ENCODE measurements at regions not wholly inside any gene's neighbourhood (a gene's known extent, or its start where the extent isn't known, plus 50 kb on each side); places are given as distances from the start of the nearest gene placed in this dataset.
"Not testable (repeated sequence)": the region's sequence is repeated elsewhere in the genome, so short reads cannot be mapped to it uniquely, and the experiment has no call there.

GRCh38 chr22:48784701-48785503, 1042.8 kb downstream of the BRD1 start:
- DNase-seq = no peak

GRCh38 chr22:48783821-48784266, 1043.8 kb downstream of the BRD1 start:
- DNase-seq = no peak

- no peak for DNase-seq
Measured at GRCh38 chr22:48782811-48783511, 1044.7 kb downstream of the BRD1 start.

GRCh38 chr22:48782326-48782725, 1045.3 kb downstream of the BRD1 start:
- DNase-seq = no peak

GRCh38 chr22:48781868-48782267, 1045.8 kb downstream of the BRD1 start:
- no peak for DNase-seq

- DNase-seq = no peak
Measured at GRCh38 chr22:48781391-48781790, 1046.3 kb downstream of the BRD1 start.

GRCh38 chr22:48780597-48781277, 1046.9 kb downstream of the BRD1 start:
- DNase-seq = no peak

- no peak for DNase-seq
Measured at GRCh38 chr22:48779661-48780596, 1047.7 kb downstream of the BRD1 start.

GRCh38 chr22:48779211-48779643, 1048.4 kb downstream of the BRD1 start:
- DNase-seq = no peak

GRCh38 chr22:48778308-48779195, 1049.1 kb downstream of the BRD1 start:
- DNase-seq = no peak

- no peak for DNase-seq
Measured at GRCh38 chr22:48772286-48772907, 1055.3 kb downstream of the BRD1 start.

GRCh38 chr22:48765595-48765994, 1062.1 kb downstream of the BRD1 start:
- no peak for DNase-seq

GRCh38 chr22:48761546-48761945, 1066.1 kb downstream of the BRD1 start:
- no peak for DNase-seq

- DNase-seq = no peak
Measured at GRCh38 chr22:48760481-48761390, 1066.9 kb downstream of the BRD1 start.

- no peak for DNase-seq
Measured at GRCh38 chr22:48758881-48759875, 1068.5 kb downstream of the BRD1 start.

GRCh38 chr22:48757985-48758561, 1069.6 kb downstream of the BRD1 start:
- DNase-seq = no peak

- no peak for DNase-seq
Measured at GRCh38 chr22:48757581-48757980, 1070.1 kb downstream of the BRD1 start.

- not testable (repeated sequence) for DNase-seq
Measured at GRCh38 chr22:48757135-48757534, 1070.5 kb downstream of the BRD1 start.

Measured in dermis blood vessel endothelial cell (primary cell).